ENCODE measurements at regions not wholly inside any gene's neighbourhood (a gene's known extent, or its start where the extent isn't known, plus 50 kb on each side); places are given as distances from the start of the nearest gene placed in this dataset.

DNA sequence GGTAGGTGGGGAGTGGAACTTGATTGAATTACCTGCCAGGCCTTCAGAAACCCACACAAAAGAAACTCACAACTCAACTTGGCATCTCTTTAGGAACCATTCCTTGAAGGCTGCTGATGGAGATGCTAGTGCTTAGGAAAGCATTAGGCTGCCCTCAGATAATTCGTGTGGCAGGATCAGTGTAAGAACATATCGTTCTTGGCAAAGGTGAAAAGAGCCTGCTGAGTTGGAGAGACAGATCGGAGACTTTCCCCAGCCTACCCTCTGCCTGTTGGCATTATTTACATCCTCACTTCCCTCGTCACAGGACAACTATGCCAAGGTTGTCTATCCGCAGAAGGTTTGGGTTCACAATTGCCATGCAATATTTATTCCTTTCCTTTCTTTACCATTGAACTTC lies 120.0 kb upstream of the HS3ST3A1 start:
- TF ChIP-seq, protein P1, sequence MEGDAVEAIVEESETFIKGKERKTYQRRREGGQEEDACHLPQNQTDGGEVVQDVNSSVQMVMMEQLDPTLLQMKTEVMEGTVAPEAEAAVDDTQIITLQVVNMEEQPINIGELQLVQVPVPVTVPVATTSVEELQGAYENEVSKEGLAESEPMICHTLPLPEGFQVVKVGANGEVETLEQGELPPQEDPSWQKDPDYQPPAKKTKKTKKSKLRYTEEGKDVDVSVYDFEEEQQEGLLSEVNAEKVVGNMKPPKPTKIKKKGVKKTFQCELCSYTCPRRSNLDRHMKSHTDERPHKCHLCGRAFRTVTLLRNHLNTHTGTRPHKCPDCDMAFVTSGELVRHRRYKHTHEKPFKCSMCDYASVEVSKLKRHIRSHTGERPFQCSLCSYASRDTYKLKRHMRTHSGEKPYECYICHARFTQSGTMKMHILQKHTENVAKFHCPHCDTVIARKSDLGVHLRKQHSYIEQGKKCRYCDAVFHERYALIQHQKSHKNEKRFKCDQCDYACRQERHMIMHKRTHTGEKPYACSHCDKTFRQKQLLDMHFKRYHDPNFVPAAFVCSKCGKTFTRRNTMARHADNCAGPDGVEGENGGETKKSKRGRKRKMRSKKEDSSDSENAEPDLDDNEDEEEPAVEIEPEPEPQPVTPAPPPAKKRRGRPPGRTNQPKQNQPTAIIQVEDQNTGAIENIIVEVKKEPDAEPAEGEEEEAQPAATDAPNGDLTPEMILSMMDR (IDR thresholded peaks at IDR 0.05; ENCODE audit: low read depth, low read length) = no peak
- TF ChIP-seq EZH2phosphoT487 (IDR thresholded peaks at IDR 0.05; ENCODE audit: low read depth) = no peak

Data from OCI-LY3 (cell line).